IMR-90 (cell line): ENCODE measurements at regions not wholly inside any gene's neighbourhood (a gene's known extent, or its start where the extent isn't known, plus 50 kb on each side); places are given as distances from the start of the nearest gene placed in this dataset.

Source experiments
- ATAC-seq: fragments of 200-7000 bp; cut with Tn5 transposase; 2 replicates; pipeline ENCODE4 v1.9.1; 2020; ENCODE audit warnings: low read depth, mild to moderate bottlenecking, moderate library complexity
- BruUV-seq: library from RNA; stranded (reverse); fragments of 400-500 nt; replicated peaks from 2 replicates; lab custom pipeline; 2021; lab: Mats Ljungman, UMichigan
- CTCF ChIA-PET: fragments of 300-600 bp; formaldehyde crosslinking; extraction: SDS; loops from one replicate; lab custom pipeline; 2021; ENCODE audit warnings: antibody characterized with exemption; lab: Yijun Ruan, JAX
- POLR2A ChIA-PET: fragments of 300-600 bp; sonication (Branson Sonifier 250); formaldehyde crosslinking; loops from one replicate; lab custom pipeline; 2022; ENCODE audit warnings: antibody characterized with exemption; ENCODE audit not compliant: unreplicated experiment; lab: Charles Lee
- DNase-seq: peaks from one replicate; pipeline ENCODE4 v3.0.0; 2013
- H2AFZ ChIP-seq: replicated peaks from 2 replicates; pipeline ENCODE3; 2013; ENCODE audit warnings: low read length, mild to moderate bottlenecking; ENCODE audit not compliant: poor library complexity
- H2AK5ac ChIP-seq: 2 replicates; pipeline ENCODE4 v1.6.1; 2013; ENCODE audit warnings: low read depth, low read length, inconsistent platforms
- H2AK9ac ChIP-seq: replicated peaks from 2 replicates; pipeline ENCODE3; 2013; ENCODE audit warnings: mild to moderate bottlenecking, low read depth, low read length, moderate library complexity; ENCODE audit not compliant: poor library complexity
- H2BK120ac ChIP-seq: 2 replicates; pipeline ENCODE4 v1.6.1; 2013; ENCODE audit warnings: low read depth, low read length, inconsistent platforms
- H2BK15ac ChIP-seq: 3 replicates; pipeline ENCODE4 v1.6.1; 2013; ENCODE audit warnings: low read depth, low read length, inconsistent platforms
- H2BK20ac ChIP-seq: 2 replicates; pipeline ENCODE4 v1.6.1; 2013; ENCODE audit warnings: low read depth, mild to moderate bottlenecking, inconsistent platforms, low read length, moderate library complexity
- H2BK5ac ChIP-seq: 2 replicates; pipeline ENCODE4 v1.6.1; 2013; ENCODE audit warnings: mild to moderate bottlenecking, low read depth, low read length, inconsistent platforms; ENCODE audit not compliant: poor library complexity, severe bottlenecking
- H3K14ac ChIP-seq: replicated peaks from 2 replicates; pipeline ENCODE4 v1.6.1; 2013; ENCODE audit warnings: low read depth, low read length, inconsistent platforms
- H3K18ac ChIP-seq: 2 replicates; pipeline ENCODE4 v1.6.1; 2013; ENCODE audit warnings: low read depth, low read length, control low read depth
- H3K23ac ChIP-seq: 2 replicates; pipeline ENCODE4 v1.6.1; 2013; ENCODE audit warnings: low read depth, low read length, inconsistent platforms
- H3K27ac ChIP-seq: 2 replicates; pipeline ENCODE4 v1.5.1; 2013; ENCODE audit warnings: mild to moderate bottlenecking, control low read depth, low read length; ENCODE audit not compliant: insufficient read depth
- H3K27me3 ChIP-seq: 2 replicates; pipeline ENCODE4 v1.6.1; 2013; ENCODE audit warnings: low read length; ENCODE audit not compliant: control insufficient read depth, insufficient read depth
- H3K36me3 ChIP-seq: 2 replicates; pipeline ENCODE4 v1.6.1; 2013; ENCODE audit warnings: low read length, mixed read lengths; ENCODE audit not compliant: control insufficient read depth, insufficient read depth
- H3K4ac ChIP-seq: 2 replicates; pipeline ENCODE4 v1.6.1; 2013; ENCODE audit warnings: low read depth, low read length, inconsistent platforms
- H3K4me1 ChIP-seq: 2 replicates; pipeline ENCODE4 v1.6.1; 2013; ENCODE audit warnings: low read length, mixed read lengths; ENCODE audit not compliant: control insufficient read depth, insufficient read depth
- H3K4me2 ChIP-seq: 2 replicates; pipeline ENCODE4 v1.6.1; 2013; ENCODE audit warnings: low read depth, mild to moderate bottlenecking, control low read depth, low read length, moderate library complexity
- H3K4me3 ChIP-seq: 2 replicates; pipeline ENCODE4 v1.5.1; 2013; ENCODE audit warnings: low read depth, mild to moderate bottlenecking, control low read depth, low read length, moderate library complexity; ENCODE audit not compliant: insufficient read depth
- H3K56ac ChIP-seq: 2 replicates; pipeline ENCODE4 v1.6.1; 2013; ENCODE audit warnings: low read length, inconsistent platforms; ENCODE audit not compliant: insufficient read depth; ENCODE audit errors: extremely low read depth
- H3K79me1 ChIP-seq, 2 experiments: 2 replicates each; pipeline ENCODE4 v1.6.1; 2013; ENCODE audit warnings: low read length in 2 of 2, inconsistent platforms in 1 of 2, low read depth in 1 of 2
- H3K9ac ChIP-seq: 2 replicates; pipeline ENCODE4 v1.6.1; 2013; ENCODE audit warnings: low read depth, low read length, control low read depth
- H3K9me1 ChIP-seq: 2 replicates; pipeline ENCODE4 v1.6.1; 2013; ENCODE audit warnings: low read length, inconsistent platforms; ENCODE audit not compliant: insufficient read depth
- H3K9me3 ChIP-seq: 2 replicates; pipeline ENCODE4 v1.6.1; 2013; ENCODE audit warnings: low read length; ENCODE audit not compliant: control insufficient read depth, insufficient read depth
- H4K20me1 ChIP-seq: 2 replicates; pipeline ENCODE4 v1.6.1; 2013; ENCODE audit warnings: low read length, inconsistent platforms; ENCODE audit not compliant: insufficient read depth
- H4K5ac ChIP-seq: 2 replicates; pipeline ENCODE4 v1.6.1; 2013; ENCODE audit warnings: mild to moderate bottlenecking, low read depth, low read length, control low read depth
- H4K8ac ChIP-seq, 2 experiments: 2 replicates each; pipeline ENCODE4 v1.6.1; 2013; ENCODE audit warnings: low read depth in 2 of 2, low read length in 2 of 2, control low read depth in 1 of 2, inconsistent platforms in 1 of 2
- H4K91ac ChIP-seq: 2 replicates; pipeline ENCODE4 v1.6.1; 2013; ENCODE audit warnings: low read depth, low read length, inconsistent platforms; ENCODE audit not compliant: insufficient read depth
- CEBPB ChIP-seq: IDR thresholded peaks from 2 replicates; pipeline ENCODE4 v1.6.1; 2012; ENCODE audit warnings: low read depth, low read length, improper control_type of control experiment
- FOS ChIP-seq: fragments of 150-350 bp; IDR thresholded peaks from 2 replicates; pipeline ENCODE4 v1.6.1; 2016; ENCODE audit warnings: low read depth, low read length
- MAFK ChIP-seq: IDR thresholded peaks from 2 replicates; pipeline ENCODE4 v1.6.1; 2012; ENCODE audit warnings: low read depth, low read length, improper control_type of control experiment
- MXI1 ChIP-seq: IDR thresholded peaks from 2 replicates; pipeline ENCODE4 v1.6.1; 2012; ENCODE audit warnings: low read depth, mild to moderate bottlenecking, low read length, moderate library complexity, borderline replicate concordance
- NFE2L2 ChIP-seq: fragments of 150-350 bp; IDR thresholded peaks from 2 replicates; pipeline ENCODE4 v1.6.1; 2016; ENCODE audit warnings: low read depth, mild to moderate bottlenecking, low read length
- POLR2A ChIP-seq: IDR thresholded peaks from 2 replicates; pipeline ENCODE4 v1.6.1; 2012; ENCODE audit warnings: mild to moderate bottlenecking, low read depth, low read length
- WGBS, 2 experiments: methylation state at CpG; one replicate each; pipeline versions ENCODE4 v1.1.5 to v1.1.7; 2013; ENCODE audit warnings: missing lambda C conversion rate in 2 of 2; ENCODE audit not compliant: insufficient read length in 1 of 2; ENCODE audit errors: extremely low coverage in 2 of 2; 5-methylcytosine and 5-hydroxymethylcytosine counted together
- dilution Hi-C: fragments of 300-500 bp; cut with HindIII; formaldehyde crosslinking; loops from one replicate; pipeline ENCODE4 v1.14.3; 2018; ENCODE audit warnings: low sequenced_read_pairs; ENCODE audit not compliant: unreplicated experiment
- in situ Hi-C: fragments of 300-500 bp; cut with MboI; formaldehyde crosslinking; loops from 3 replicates; pipeline ENCODE4 v1.14.3; 2019; ENCODE audit warnings: low sequenced_read_pairs, inconsistent platforms, mixed read lengths
- intact Hi-C: fragments of 100-400 bp; cut with micrococcal nuclease; formaldehyde crosslinking; loops from 2 replicates; pipeline ENCODE4 v1.10.0; 2022
- TF ChIP-seq, protein P1 (sequence below): fragments of 150-350 bp; IDR thresholded peaks from 2 replicates; pipeline ENCODE4 v1.6.1; 2017; ENCODE audit warnings: mild to moderate bottlenecking, antibody characterized with exemption, low read length, low read depth
- TF ChIP-seq, protein P2 (sequence below): fragments of 150-350 bp; IDR thresholded peaks from 2 replicates; pipeline ENCODE4 v1.6.1; 2016; ENCODE audit warnings: low read depth, mild to moderate bottlenecking, low read length, moderate library complexity, borderline replicate concordance

DNA sequence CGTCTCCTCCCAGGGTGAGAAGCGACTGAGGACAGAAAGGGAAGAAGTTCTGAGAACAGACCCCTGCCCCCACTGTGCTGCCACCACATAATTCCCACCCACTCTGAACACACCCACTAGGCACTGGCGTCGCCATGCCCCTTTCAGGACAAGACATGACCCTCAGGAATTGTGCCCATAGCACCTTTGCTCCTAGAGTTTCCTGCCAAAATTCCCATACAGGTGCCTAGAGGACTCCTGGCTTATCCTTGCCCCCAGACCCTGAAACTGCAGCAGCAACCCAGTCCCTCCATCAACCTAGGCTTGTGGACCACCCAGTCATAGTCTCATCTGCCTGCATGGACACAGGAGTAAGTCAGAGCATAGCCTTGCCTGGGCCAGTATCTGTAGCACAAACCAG, 157.7 kb upstream of the ZNF267 start:
- Histone ChIP-seq H2AK5ac (no peak overlapping the region), H3K4me3 (no peak overlapping the region), H3K9ac (no peak overlapping the region), H3K18ac (no peak overlapping the region), H3K36me3 (peaks cover 12% of the 10 kb centered on the region), H4K5ac (no peak overlapping the region), H4K20me1 (no peaks in the 10 kb centered on the region), H4K8ac (no peak overlapping the region), H3K4me2 (no peak overlapping the region), H2BK120ac (no peak overlapping the region), H3K9me1 (no peaks in the 10 kb centered on the region; the same call in 1 of the 2 replicates), H3K27me3 (no peaks in the 10 kb centered on the region), H2BK5ac (no peak overlapping the region), H3K14ac (no peak overlapping the region), H2BK15ac (no peak overlapping the region), H3K4me1 (peaks cover 6% of the 10 kb centered on the region), H2AK9ac (no peak overlapping the region), H2BK20ac (no peak overlapping the region), H3K27ac (no peak overlapping the region), H3K4ac (no peak overlapping the region), H3K23ac (no peak overlapping the region), H4K91ac (no peak overlapping the region), H3K9me3 (no peaks in the 10 kb centered on the region; the same call in 1 of the 2 replicates), H3K56ac (no peak overlapping the region), H2AFZ (peak overlapping the region; percentile 10), H3K79me1 (peaks cover 17 to 38% of the 10 kb centered on the region in 2 experiments)
- intact Hi-C loops (no loop called here), dilution Hi-C loops (no loop called here), in situ Hi-C loops (loop anchor here (25.0 kb wide), 2 partner anchors 204 to 729 kb away; partner anchors contain the start of genes HSD3B7 and RUSF1)
- CTCF ChIA-PET = no interaction called here
- ATAC-seq (no peak), DNase-seq (no peak)
- WGBS, 2 experiments = 75% methylated on average over 2 of the region's 4 CpGs; no CpG with 5 or more reads in 1 of the 2 experiments
- POLR2A ChIA-PET = no interaction called here
- TF ChIP-seq NFE2L2 (no peak), FOS (no peak), MXI1 (no peak), MAFK (no peak), POLR2A (no peak), CEBPB (no peak)
- TF ChIP-seq, protein P1, sequence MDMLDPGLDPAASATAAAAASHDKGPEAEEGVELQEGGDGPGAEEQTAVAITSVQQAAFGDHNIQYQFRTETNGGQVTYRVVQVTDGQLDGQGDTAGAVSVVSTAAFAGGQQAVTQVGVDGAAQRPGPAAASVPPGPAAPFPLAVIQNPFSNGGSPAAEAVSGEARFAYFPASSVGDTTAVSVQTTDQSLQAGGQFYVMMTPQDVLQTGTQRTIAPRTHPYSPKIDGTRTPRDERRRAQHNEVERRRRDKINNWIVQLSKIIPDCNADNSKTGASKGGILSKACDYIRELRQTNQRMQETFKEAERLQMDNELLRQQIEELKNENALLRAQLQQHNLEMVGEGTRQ = no peak
- TF ChIP-seq, protein P2, sequence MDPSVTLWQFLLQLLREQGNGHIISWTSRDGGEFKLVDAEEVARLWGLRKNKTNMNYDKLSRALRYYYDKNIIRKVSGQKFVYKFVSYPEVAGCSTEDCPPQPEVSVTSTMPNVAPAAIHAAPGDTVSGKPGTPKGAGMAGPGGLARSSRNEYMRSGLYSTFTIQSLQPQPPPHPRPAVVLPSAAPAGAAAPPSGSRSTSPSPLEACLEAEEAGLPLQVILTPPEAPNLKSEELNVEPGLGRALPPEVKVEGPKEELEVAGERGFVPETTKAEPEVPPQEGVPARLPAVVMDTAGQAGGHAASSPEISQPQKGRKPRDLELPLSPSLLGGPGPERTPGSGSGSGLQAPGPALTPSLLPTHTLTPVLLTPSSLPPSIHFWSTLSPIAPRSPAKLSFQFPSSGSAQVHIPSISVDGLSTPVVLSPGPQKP = no peak
- no TSS peak for BruUV-seq
